HG03442 (cell line): ENCODE measurements at regions not wholly inside any gene's neighbourhood (a gene's known extent, or its start where the extent isn't known, plus 50 kb on each side); places are given as distances from the start of the nearest gene placed in this dataset.

Experiments
- ATAC-seq: cut with Tn5 transposase; IDR thresholded peaks from one replicate; pipeline ENCODE4 v1.9.1; 2021; ENCODE audit warnings: mild to moderate bottlenecking, moderate library complexity; ENCODE audit not compliant: unreplicated experiment

DNA sequence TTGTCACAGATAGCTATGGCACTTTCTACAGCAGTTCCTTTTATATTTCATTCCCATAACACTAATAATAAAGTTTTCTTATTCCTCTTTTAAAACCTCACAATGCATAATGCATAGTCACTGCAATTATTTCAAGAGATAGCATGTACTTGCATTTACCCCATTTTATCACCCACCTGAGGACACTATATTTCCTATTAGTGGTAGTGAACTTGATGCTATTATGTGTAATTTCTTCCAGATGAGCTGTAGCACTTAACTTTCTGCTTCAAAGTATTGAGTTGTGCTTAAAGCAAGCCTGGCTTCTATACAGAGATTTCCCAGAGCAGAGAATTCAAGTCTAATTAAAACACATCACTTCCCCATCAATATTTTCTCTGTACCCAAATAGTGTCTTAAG lies 461.1 kb downstream of the HTR7 start:
- ATAC-seq = no peak

DNA sequence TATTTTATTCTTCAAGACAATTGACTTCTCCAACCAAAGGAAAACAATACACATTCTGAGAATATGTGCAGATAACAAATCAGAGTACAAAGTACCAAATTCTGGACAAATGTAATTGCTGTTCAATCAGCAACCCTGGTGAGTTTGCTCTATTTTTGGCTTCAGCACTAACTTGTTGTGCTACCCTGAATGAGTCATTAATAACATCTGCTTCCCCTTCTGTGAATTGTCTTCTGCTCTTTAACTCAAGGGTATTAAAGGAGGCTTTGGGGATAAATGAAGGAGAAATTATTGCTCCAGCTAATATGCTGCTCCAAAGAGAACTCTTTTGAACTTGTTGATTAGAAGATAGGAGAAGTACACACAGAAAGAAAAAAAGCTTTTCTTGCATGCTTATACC lies 459.3 kb downstream of the HTR7 start:
- no peak for ATAC-seq

DNA sequence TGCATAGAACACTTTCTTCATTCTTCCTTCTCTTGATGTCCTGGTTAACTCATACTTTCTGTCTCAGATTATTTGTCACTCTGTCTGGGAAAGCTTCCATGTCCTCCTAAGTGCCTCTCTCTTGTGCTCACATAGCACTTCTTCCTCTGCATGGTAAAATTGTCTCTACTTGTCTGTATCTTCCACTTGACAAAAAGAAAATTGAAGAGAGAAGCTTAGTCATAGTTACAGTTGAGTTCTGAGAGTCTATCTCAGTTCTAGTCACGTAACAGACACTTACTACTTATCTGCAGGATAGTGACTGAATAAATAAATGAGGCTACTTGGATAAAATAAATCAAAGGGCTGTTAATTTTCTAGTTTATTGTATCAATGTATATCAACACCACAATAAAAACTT lies 458.1 kb downstream of the HTR7 start:
- ATAC-seq = no peak

DNA sequence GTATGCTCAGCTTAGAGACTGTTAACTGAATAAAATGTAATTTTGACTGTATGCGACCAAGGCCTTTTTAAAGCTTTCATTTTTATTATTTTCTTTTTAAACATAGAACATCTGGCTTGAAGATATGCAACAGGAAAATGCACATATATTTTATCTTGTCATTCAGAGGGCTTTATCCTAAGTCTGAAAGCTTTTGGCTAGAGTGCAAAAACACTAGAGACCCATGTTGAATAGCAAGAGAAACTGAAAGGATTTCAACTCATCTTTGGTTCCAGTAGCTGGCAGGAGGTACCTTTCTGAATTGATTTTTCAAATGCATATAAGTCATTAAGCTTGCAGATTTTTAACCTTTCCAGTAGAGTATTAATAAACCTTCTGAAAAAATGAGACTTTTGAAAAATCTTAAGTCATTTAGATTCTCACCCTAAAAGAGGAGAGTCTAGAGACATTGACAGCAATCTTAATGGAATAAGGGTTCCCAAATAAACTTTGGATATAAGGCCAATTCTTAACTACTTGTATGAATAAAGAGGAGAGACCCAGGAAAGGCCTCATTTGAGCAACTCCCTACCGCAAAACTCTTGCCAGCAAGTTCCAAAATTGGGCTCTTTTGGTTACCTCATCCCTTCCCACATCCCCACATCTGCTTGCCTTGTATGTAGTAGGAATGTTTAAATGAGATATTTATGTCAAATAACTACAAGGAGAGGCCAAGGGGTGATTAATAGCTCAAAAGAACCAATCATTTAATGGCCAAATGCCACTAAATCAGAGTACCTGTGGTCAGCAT lies 454.4 kb downstream of the HTR7 start:
- no peak for ATAC-seq

DNA sequence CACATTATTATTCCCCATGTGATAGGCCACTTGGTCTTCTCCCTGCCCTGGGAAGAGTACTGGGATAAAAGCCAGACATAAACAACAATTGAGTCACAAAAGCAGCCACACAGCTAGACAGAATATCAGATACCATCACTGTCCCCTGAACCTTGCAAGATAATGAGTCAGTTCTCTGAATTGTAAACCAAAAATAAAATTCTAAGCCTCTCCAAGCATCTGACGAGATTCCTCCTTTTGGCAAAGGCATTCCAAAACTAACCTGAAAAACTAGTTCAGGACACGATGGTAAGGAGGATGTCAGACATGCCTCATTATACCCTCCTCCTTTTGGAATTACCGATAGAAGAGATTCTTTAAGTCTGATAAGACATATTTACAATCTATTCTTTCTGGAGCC lies 450.7 kb downstream of the HTR7 start:
- ATAC-seq = no peak

DNA sequence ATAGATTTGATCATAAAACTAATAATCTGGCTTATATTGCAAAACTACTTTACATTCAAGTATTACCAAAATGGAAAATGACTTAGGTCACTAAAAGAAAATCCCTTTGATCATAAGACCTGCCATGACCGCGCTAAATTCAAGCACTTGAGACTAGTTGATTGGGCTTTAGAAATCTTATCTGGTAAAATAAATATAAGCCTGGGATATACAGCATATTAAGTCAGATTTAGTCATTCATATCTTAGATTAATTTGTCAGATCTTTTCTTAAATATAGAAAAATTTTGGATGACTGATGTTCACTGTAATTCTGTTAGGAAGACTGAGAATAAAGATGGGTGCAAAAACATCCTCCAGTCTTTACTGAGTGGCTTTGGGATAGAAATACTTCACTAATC lies 450.0 kb downstream of the HTR7 start:
- no peak for ATAC-seq

DNA sequence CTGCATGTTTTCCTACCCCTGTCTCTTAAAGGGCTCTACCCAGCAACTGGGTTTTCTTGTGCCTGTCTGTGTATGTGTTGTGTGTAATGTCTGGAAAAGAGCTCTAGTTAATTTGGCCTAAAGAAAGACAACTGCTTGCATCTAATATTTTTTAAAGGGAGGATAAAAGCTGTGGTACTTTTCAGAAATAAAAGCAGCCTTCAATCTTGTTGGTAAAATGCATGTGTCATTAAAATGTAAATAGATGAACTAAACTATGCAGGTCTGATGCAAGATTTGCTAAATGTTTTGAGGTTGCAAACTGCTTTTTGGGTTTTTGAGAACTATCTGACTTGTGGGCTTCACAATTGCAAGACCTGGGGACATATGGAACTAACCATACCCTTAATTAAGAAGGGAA lies 445.3 kb downstream of the HTR7 start:
- no peak for ATAC-seq

DNA sequence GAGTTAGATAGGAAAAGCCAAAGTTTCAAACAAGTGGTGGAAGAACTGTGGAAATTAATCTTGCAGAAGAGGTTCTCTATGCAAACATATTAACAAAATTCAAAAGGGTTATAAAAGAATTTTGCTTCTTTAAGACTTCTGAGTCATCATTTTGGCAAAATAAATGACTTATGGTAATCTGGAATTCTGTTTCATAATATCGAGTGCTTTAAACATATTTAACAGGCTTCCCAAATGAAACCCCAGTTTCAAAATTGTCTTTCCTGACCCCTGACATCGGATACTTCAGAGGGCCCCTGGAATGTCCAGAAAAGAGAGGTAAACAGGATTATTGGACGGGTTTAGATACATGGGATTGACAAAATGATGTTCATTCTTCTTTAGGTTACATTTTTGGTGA lies 444.6 kb downstream of the HTR7 start:
- ATAC-seq = no peak

DNA sequence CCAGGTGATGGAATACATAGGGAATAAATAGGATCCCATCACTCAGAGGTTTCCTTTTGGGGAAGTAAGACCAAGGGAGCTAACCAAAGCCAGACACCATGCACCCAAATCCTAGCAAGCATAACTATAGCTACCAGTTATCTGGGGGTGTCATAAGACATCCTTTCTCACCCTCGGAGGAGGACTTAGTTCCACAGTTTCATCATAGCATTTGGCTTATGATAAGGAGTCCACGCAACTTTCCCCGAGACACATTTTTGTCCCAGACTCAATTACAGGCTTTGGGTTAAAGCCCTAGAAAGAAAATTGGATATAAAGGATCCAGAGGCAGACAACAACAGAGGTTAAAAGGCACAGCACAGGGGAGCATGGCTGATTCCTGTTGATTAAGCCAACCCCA lies 442.9 kb downstream of the HTR7 start:
- no peak for ATAC-seq

DNA sequence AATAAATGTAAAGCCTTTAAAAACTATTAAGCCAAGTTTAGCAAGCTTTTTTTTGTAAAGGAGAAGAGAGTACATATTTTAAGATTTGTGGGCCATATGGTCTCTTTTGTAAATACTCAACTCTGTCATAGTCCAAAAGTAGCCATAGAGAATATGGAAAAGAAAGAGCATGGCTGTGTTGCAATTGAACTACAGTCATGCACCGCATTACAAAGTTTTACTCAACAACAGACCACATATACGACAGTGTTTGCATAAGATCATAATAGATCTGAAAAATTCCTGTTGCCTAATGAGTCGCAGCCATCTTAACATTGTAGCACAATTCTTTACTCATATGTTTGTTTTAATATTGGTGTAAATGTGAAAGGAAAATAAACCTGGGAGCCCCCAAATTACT lies 440.8 kb downstream of the HTR7 start:
- no peak for ATAC-seq

DNA sequence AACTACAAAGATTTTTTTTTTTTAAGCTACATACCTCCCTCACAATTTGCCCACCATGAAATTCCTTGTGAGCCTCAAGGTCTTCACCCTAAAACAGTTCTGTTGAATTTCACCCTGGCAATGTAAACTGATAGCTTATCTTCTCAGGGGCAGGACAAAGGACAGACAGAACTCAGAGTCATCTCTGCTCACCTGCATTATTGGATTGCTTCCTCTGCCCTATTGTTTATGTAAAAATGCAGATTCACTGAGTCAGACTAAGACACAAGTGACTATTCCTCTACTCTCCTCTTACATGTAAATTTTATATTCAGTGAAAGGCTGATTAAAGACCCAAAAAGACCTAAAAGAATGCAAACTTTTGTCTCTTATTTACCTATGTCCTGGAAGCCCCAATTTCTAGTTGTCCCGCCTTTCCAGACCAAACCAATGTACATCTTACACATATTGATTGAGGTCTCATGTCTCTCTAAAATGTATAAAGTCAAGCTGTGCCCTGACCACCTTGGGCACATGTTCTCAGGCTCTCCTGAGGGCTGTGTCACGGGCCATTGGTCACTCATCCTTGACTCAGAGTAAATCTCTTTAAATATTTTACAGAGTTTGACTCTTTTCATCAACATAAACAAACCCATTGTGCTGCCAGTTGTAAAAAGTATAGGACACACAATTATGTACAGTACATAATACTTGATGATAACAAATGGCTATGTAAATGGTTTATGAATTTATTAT lies 440.2 kb downstream of the HTR7 start:
- ATAC-seq = no peak

DNA sequence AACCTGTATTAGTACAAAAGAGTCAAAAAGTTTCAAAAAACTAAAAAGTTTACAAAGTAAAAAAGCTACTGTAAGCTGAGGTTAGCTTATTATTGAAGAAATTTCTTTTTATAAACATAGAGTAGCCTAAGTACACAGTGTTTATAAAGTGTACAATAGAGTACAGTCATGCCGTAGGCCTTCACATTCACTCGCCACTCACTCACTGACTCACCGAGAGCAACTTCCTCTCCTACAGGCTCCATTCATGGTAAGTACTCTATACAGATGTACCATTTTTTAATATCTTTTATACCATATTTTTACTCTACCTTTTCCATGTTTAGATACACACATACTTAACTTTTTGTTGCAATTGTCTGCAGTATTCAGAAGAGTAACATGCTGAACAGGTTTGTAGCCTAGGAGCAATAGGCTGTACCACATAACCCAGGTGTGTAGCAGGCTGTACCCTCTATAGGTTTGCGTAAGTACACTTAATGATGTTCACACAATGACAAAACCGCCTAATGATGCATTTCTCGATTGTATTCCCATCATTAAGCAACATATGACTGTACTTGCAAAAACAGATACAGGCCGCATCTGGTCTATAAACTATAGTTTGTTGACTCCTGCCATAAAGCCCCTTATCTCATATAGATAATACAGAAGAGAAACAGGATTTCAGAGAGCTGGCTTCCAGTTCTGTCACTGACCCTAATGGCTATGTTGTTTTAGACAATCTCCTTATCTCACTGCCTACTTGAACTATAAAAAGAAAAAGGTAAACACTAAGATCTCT lies 438.8 kb downstream of the HTR7 start:
- ATAC-seq = no peak

DNA sequence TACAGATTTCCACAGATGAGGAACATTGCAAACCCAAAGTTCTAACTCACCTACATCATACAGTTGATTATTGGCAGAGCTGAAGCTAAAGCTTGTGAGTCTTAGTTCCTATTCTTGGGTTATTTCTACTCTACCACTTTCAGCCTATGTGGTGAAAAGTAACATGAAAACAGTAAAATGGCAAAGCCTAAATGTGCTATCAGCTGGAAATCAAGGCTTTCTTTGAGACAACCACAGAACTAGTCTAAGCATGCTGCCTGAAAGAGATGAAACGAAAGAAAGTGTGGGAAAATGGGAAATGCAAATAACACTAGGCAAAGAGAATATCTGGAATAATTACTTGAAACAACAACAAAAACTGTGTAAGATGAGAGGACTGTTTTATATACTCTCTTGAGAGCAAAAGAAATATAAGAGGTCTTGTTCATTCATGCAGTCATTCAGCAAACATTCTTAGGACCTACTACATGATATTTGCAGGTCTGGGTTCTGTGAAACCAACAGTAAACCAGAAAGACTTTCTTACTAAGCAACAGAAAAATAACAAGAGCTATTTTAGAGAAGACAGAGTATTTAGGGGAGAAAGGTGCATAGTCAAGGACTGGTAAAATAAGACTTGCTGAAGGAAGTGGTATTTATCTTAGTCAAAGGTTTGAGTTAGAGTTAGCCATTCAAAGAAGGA lies 437.1 kb downstream of the HTR7 start:
- peak; percentile 78 for ATAC-seq

DNA sequence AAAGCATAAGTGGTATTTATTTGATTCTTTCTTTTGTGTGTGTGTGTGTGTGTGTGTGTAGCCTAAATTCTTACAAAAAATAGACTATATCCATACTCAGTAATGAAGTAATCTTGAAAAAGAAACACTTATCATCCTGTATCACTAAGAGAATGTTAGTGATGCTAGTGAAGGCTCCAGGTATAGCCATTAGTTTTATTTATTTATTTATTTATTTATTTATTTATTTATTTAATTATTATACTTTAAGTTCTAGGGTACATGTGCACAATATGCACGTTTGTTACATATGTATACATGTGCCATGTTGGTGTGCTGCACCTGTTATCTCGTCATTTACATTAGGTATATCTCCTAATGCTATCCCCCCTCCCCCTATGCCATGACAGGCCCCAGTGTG lies 436.0 kb downstream of the HTR7 start:
- no peak for ATAC-seq

DNA sequence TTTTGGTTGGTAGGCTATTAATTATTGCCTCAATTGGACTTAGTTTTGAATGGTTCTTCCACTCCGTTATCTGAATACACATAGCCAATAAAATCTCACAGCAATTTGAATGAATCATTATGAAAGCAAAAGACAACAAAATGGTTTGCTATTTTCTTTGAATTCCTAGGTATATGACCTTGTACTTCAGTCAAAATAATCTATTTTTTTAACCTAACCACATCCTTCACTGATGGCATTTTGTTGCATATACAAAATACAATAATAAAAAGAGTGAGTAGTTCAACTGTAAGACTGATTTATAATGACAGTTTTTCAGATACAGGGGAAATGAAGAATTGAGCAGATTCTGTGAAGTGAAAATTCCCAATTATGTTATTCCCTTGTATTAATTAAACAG lies 433.1 kb downstream of the HTR7 start:
- ATAC-seq = no peak

DNA sequence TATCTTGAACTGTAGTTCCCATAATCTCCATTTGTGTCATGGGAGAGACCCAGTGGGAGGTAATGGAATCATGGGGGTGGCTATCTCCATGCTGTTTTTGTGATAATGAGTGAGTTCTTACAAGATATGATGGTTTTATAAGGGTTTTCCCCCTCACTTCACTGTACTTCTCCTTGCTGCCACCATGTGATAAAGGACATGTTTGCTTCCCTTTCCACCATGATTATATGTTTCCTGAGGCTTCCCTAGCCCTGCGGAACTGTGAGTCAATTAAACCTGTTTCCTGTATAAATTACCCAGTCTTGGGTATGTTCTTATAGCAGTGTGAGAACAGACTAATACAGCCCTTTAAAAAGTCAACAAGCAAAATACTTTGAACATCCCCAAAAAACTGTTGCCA lies 427.7 kb downstream of the HTR7 start:
- ATAC-seq = no peak

DNA sequence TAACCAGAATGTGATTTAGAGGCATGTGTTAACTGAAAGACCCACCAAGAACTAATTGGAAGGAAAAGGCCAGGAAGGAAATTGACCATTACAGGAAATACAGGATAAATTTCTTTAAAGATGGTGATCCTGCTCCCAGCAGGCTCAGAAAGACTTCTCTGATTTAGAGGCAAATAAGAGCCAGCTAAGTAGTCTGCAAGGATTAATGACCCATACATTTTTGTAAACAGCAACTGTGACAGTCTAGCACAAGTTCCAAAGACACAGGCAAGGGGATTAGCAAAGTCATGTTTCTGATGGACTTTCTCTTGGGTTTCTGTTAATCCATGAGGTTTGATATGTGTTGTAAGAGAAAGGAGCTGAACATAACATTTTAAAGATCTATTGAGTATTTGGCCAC lies 425.0 kb downstream of the HTR7 start:
- no peak for ATAC-seq

DNA sequence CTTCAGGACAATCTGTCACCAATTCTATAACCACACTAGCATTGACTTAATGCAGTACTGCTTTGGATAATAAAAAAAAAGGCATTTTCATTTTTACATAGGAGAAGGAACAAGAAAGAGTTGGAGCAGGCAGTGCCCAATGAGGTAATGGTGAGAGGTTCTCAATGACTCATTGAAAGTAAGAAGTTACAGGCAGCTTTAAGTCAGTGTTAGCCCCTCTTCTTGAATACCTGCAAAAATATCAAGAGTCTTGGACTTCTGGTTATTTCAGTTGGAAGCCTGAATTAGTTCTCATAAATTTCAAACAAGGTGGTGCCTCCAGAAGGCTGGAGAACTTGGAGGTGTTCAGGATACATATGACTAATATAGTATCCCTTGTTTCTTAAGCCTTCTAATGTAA lies 422.5 kb downstream of the HTR7 start:
- ATAC-seq = no peak

DNA sequence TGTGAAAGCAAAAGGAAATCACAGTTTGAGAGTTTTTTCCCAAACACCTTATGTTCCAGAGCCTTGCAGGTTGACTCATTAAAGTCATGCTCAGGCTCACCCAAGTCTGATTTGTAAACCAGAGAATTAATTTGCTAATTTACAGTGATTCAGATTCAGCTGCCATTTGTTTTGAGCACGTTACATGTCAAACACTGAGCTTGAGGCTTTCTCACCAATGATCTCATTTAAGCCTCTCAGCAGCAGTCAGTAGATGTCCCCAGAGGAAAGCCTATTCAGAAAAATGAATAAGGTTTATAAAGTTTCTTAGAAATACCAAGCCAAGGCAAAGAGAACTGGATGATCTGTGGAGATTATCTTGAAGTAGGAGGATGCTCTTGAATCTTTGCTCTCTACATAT lies 420.4 kb downstream of the HTR7 start:
- ATAC-seq = no peak

DNA sequence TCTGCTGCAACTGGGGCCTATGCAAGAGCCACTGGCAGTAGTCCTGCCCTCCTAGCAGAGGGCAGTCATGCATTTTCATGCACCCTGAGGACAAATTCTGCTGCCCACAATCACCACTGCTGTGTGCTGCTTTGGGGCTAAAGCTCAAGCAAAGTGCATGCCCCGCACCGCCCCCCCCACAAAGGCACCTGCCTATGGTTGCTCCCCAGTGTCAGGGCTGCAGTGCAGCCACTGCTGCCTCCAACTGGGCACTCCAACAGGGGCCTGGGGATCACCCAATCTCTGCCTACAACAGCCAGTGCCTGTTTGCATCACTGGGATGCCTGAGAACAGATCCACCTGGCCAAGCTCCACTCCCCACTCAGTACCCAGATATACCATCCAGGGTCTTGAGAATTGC lies 417.0 kb downstream of the HTR7 start:
- ATAC-seq = no peak

DNA sequence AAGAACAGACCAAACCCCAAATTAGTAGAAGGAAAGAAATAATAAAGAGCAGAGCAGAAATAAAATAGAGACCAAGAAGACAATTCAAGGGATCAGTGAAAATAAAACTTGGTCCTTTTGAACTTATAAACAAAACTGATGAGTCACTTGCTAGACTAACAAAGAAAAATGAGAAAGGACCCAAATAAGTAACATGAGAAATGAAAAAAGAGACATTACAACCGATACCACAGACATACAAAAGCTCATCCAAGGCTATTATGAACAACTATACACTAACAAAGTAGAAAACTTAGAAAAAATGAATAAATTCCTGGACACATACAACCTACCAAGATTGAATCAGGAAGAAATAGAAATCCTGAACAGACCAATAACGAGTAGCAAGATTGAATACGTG lies 414.5 kb downstream of the HTR7 start:
- no peak for ATAC-seq
